A549 (cell line): ENCODE measurements at regions not wholly inside any gene's neighbourhood (a gene's known extent, or its start where the extent isn't known, plus 50 kb on each side); places are given as distances from the start of the nearest gene placed in this dataset.

Experiments used
- ATAC-seq, 2 experiments: fragments of 200-7000 bp in 1 of 2; fragments of >200 bp in 1 of 2; cut with Nextera tagmentation in 1 of 2; cut with Tn5 transposase in 1 of 2; 3 replicates each; pipeline versions ENCODE4 v1.8.0 to v1.9.1; 2018 to 2020; ENCODE audit warnings: mild to moderate bottlenecking in 1 of 2, moderate library complexity in 1 of 2
- CTCF ChIA-PET: fragments of 300-600 bp; sonication (Branson Sonifier 250); formaldehyde crosslinking; extraction: SDS; loops from one replicate; lab custom pipeline; 2021; ENCODE audit warnings: antibody characterized with exemption, inconsistent platforms; lab: Yijun Ruan, JAX
- POLR2A ChIA-PET: fragments of 350-600 bp; formaldehyde crosslinking; extraction: SDS; loops from one replicate; lab custom pipeline; 2021; ENCODE audit warnings: antibody characterized with exemption, inconsistent platforms; lab: Yijun Ruan, JAX
- DNase-seq, 2 experiments: peaks; one replicate each; pipeline versions ENCODE4 v3.0.0 to v3.0.0-alpha.2; 2011 to 2016; ENCODE audit warnings: low read depth in 1 of 2, low spot score in 1 of 2
- FAIRE-seq: peaks from 2 replicates; lab custom pipeline; 2011; peaks lifted over from hg19 to GRCh38; lab: Jason Lieb, UNC
- H3K27ac ChIP-seq, 2 experiments: fragments of >200 bp; sonication (Bioruptor Twin); formaldehyde crosslinking; 3 replicates each; pipeline ENCODE4 v1.5.1; 2016 to 2017
- H3K4me1 ChIP-seq: fragments of >200 bp; sonication (Bioruptor Twin); formaldehyde crosslinking; 3 replicates; pipeline ENCODE4 v1.6.1; 2016
- H3K4me2 ChIP-seq: fragments of >200 bp; sonication (Bioruptor Twin); formaldehyde crosslinking; 3 replicates; pipeline ENCODE4 v1.6.1; 2016
- H3K4me3 ChIP-seq: fragments of >200 bp; sonication (Bioruptor Twin); formaldehyde crosslinking; 3 replicates; pipeline ENCODE4 v1.5.1; 2016
- H3K9me3 ChIP-seq: fragments of >200 bp; sonication (Bioruptor Twin); formaldehyde crosslinking; 3 replicates; pipeline ENCODE4 v1.6.1; 2016
- ATOH8 ChIP-seq: fragments of 250-450 bp; sonication (Bioruptor Pico); IDR thresholded peaks from 2 replicates; pipeline ENCODE4 v1.5.0; 2020; ENCODE audit warnings: low read depth, mild to moderate bottlenecking, moderate library complexity
- BHLHE40 ChIP-seq: IDR thresholded peaks from 2 replicates; pipeline ENCODE4 v1.6.1; 2012; ENCODE audit warnings: low read depth, low read length, inconsistent platforms
- CBX2 ChIP-seq: fragments of 200-600 bp; sonication (generic); IDR thresholded peaks from 2 replicates; pipeline ENCODE4 v1.6.1; 2016; ENCODE audit warnings: low read depth, mild to moderate bottlenecking, borderline replicate concordance
- CEBPB ChIP-seq, 2 experiments: fragments of >200 bp in 1 of 2; sonication (Bioruptor Twin) in 1 of 2; formaldehyde crosslinking in 1 of 2; IDR thresholded peaks; 2 replicates each; pipeline ENCODE4 v1.6.1; 2012 to 2016
- CHD4 ChIP-seq: fragments of 200-600 bp; sonication (generic); IDR thresholded peaks from 2 replicates; pipeline ENCODE4 v1.6.1; 2016; ENCODE audit warnings: antibody characterized with exemption, mild to moderate bottlenecking, borderline replicate concordance
- ELK1 ChIP-seq: fragments of 150-350 bp; IDR thresholded peaks from 2 replicates; pipeline ENCODE4 v1.6.1; 2014; ENCODE audit warnings: low read depth, mild to moderate bottlenecking, low read length
- ESRRA ChIP-seq: fragments of 150-350 bp; IDR thresholded peaks from 2 replicates; pipeline ENCODE4 v1.6.1; 2014; ENCODE audit warnings: mild to moderate bottlenecking, low read length, borderline replicate concordance
- FOSB ChIP-seq: fragments of 250-450 bp; sonication (Bioruptor Pico); IDR thresholded peaks from 2 replicates; pipeline ENCODE4 v1.5.0; 2020; ENCODE audit warnings: mild to moderate bottlenecking, moderate library complexity
- FOSL2 ChIP-seq, 2 experiments: fragments of 450-650 bp in 1 of 2; fragments of >200 bp in 1 of 2; sonication (Bioruptor Twin) in 1 of 2; formaldehyde crosslinking; IDR thresholded peaks; 2 replicates each; pipeline versions ENCODE4 v1.5.0 to v1.6.1; 2016 to 2020; ENCODE audit warnings: mild to moderate bottlenecking in 1 of 2, moderate library complexity in 1 of 2
- FOXS1 ChIP-seq: fragments of 250-450 bp; sonication (Bioruptor Pico); IDR thresholded peaks from 2 replicates; pipeline ENCODE4 v1.5.0; 2020; ENCODE audit warnings: mild to moderate bottlenecking, moderate library complexity
- HDAC2 ChIP-seq: fragments of 200-600 bp; sonication (generic); IDR thresholded peaks from 2 replicates; pipeline ENCODE4 v1.6.1; 2016
- HES2 ChIP-seq: fragments of >200 bp; sonication (Bioruptor Twin); formaldehyde crosslinking; IDR thresholded peaks from 2 replicates; pipeline ENCODE4 v1.6.1; 2016
- HEYL ChIP-seq: fragments of 250-450 bp; sonication (Bioruptor Pico); IDR thresholded peaks from 2 replicates; pipeline ENCODE4 v1.8.0; 2021; ENCODE audit warnings: mild to moderate bottlenecking, moderate library complexity
- HOXB5 ChIP-seq: fragments of 250-450 bp; sonication (Bioruptor Pico); IDR thresholded peaks from 2 replicates; pipeline ENCODE4 v1.5.0; 2020; ENCODE audit warnings: mild to moderate bottlenecking, moderate library complexity
- JUN ChIP-seq, 2 experiments: fragments of >200 bp; sonication (Bioruptor Twin); formaldehyde crosslinking; IDR thresholded peaks; 2 replicates in 1 of 2; 3 replicates in 1 of 2; pipeline ENCODE4 v1.6.1; 2016 to 2017
- KDM1A ChIP-seq: fragments of 200-600 bp; sonication (generic); IDR thresholded peaks from 2 replicates; pipeline ENCODE4 v1.6.1; 2016; ENCODE audit warnings: low read depth, mild to moderate bottlenecking
- MAFK ChIP-seq: fragments of 450-650 bp; IDR thresholded peaks from 2 replicates; pipeline ENCODE4 v1.6.1; 2014; ENCODE audit not compliant: partially characterized antibody
- MAZ ChIP-seq: fragments of 150-350 bp; IDR thresholded peaks from 2 replicates; pipeline ENCODE4 v1.6.1; 2014; ENCODE audit warnings: antibody characterized with exemption, low read depth, low read length, borderline replicate concordance
- MYC ChIP-seq: IDR thresholded peaks from 2 replicates; pipeline ENCODE4 v1.6.1; 2012; ENCODE audit warnings: mild to moderate bottlenecking, inconsistent platforms, low read length, improper control_type of control experiment, borderline replicate concordance
- NFE2L2 ChIP-seq: fragments of 150-350 bp; conservative IDR thresholded peaks from 2 replicates; pipeline ENCODE4 v1.6.1; 2014; ENCODE audit warnings: low read length
- PHF8 ChIP-seq: fragments of 200-600 bp; sonication (generic); IDR thresholded peaks from 2 replicates; pipeline ENCODE4 v1.6.1; 2016; ENCODE audit warnings: low read depth, mild to moderate bottlenecking, antibody characterized with exemption, moderate library complexity, borderline replicate concordance
- POLR2A ChIP-seq: IDR thresholded peaks from 2 replicates; pipeline ENCODE4 v1.6.1; 2012; ENCODE audit warnings: mild to moderate bottlenecking, low read length
- SMC3 ChIP-seq: fragments of >200 bp; sonication (Bioruptor Twin); formaldehyde crosslinking; IDR thresholded peaks from 3 replicates; pipeline ENCODE4 v1.6.1; 2018; ENCODE audit warnings: inconsistent platforms
- SREBF2 ChIP-seq: fragments of 450-650 bp; IDR thresholded peaks from 2 replicates; pipeline ENCODE4 v1.6.1; 2014; ENCODE audit warnings: mild to moderate bottlenecking, moderate library complexity
- TFCP2L1 ChIP-seq: fragments of 250-450 bp; sonication (Bioruptor Pico); IDR thresholded peaks from 2 replicates; pipeline ENCODE4 v1.5.0; 2021; ENCODE audit warnings: mild to moderate bottlenecking
- ZC3H11A ChIP-seq: fragments of 450-650 bp; IDR thresholded peaks from 2 replicates; pipeline ENCODE4 v1.6.1; 2014; ENCODE audit warnings: antibody characterized with exemption, mild to moderate bottlenecking
- ZNF302 ChIP-seq: fragments of 250-450 bp; sonication (Bioruptor Pico); IDR thresholded peaks from 2 replicates; pipeline ENCODE4 v1.9.0; 2021; ENCODE audit warnings: inconsistent platforms, mild to moderate bottlenecking, moderate library complexity
- WGBS: methylation state at CpG from one replicate; pipeline ENCODE4 v1.1.6; 2017; ENCODE audit errors: missing lambda C conversion rate; 5-methylcytosine and 5-hydroxymethylcytosine counted together
- TF ChIP-seq, protein P1 (sequence below): IDR thresholded peaks from 2 replicates; pipeline ENCODE4 v1.6.1; 2012; ENCODE audit warnings: low read depth, borderline replicate concordance
- TF ChIP-seq, protein P2 (sequence below): fragments of 200-600 bp; sonication (generic); IDR thresholded peaks from 2 replicates; pipeline ENCODE4 v1.6.1; 2016; ENCODE audit warnings: antibody characterized with exemption, mild to moderate bottlenecking, moderate library complexity

- Histone ChIP-seq H3K27ac (no peak overlapping the region), H3K4me3 (no peak overlapping the region), H3K9me3 (no peaks in the 10 kb centered on the region), H3K4me2 (no peak overlapping the region), H3K4me1 (no peaks in the 10 kb centered on the region)
- POLR2A ChIA-PET: no interaction called here
- TF ChIP-seq ZNF302 (no peak), FOXS1 (no peak), MAZ (no peak), MAFK (no peak), CHD4 (no peak), CBX2 (no peak), HEYL (no peak), ESRRA (no peak), FOSL2 (IDR thresholded peaks at IDR 0.05) (no peak), FOSL2 (CRISPR knock-in tag; IDR thresholded peaks at IDR 0.05) (no peak), SREBF2 (no peak), BHLHE40 (no peak), JUN (IDR thresholded peaks at IDR 0.05) (no peak), ZC3H11A (no peak), FOSB (CRISPR knock-in tag) (no peak), ELK1 (no peak)
- TF ChIP-seq, protein P1, sequence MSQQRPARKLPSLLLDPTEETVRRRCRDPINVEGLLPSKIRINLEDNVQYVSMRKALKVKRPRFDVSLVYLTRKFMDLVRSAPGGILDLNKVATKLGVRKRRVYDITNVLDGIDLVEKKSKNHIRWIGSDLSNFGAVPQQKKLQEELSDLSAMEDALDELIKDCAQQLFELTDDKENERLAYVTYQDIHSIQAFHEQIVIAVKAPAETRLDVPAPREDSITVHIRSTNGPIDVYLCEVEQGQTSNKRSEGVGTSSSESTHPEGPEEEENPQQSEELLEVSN: no peak
- WGBS: 50% methylated on average over 3 of the region's 7 CpGs
- ATAC-seq (no peak), FAIRE-seq (no peak), DNase-seq (no peak)
- CTCF ChIA-PET: no interaction called here
Observed at GRCh38 chr18:75344615-75345014, 82.9 kb downstream of the SMIM21 start.

DNA sequence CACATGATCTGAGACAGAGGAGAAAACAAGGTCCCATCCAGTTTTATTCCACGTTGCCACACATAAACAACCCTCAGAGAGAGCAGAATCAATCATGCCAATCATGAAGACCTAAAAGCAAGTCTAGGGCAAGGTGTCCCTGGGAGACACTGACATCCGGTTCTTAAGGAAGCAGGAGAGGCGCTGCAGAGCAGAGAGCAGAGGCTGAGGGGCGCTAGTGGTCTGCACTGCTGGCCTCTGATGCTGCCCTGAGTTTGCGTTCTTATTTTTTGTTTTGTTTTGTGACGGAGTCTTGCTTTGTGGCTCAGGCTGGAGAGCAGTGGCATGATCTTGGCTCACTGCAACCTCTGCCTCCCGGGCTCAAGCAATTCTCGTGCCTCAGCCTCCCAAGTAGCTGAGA, 83.3 kb downstream of the SMIM21 start:
- Histone ChIP-seq H3K4me3 (no peak overlapping the region), H3K4me1 (no peaks in the 10 kb centered on the region), H3K9me3 (no peaks in the 10 kb centered on the region), H3K4me2 (no peak overlapping the region), H3K27ac (no peak overlapping the region)
- POLR2A ChIA-PET: no interaction called here
- no peak for DNase-seq
- FAIRE-seq: no peak
- WGBS: 60% methylated on average over 8 of the region's 8 CpGs
- no peak for TF ChIP-seq MAZ
- TF ChIP-seq POLR2A: no peak
- TF ChIP-seq HOXB5 (CRISPR knock-in tag): no peak
- no peak for TF ChIP-seq ELK1
- TF ChIP-seq NFE2L2: no peak
- TF ChIP-seq SMC3: no peak
- no peak for TF ChIP-seq MYC
- TF ChIP-seq CEBPB (IDR thresholded peaks at IDR 0.05): no peak
- TF ChIP-seq KDM1A: no peak
- TF ChIP-seq HDAC2: no peak
- no peak for TF ChIP-seq ATOH8 (CRISPR knock-in tag)
- no peak for TF ChIP-seq HES2
- no peak for TF ChIP-seq SREBF2
- TF ChIP-seq TFCP2L1 (CRISPR knock-in tag): no peak
- no peak for TF ChIP-seq HEYL
- TF ChIP-seq, protein P2, sequence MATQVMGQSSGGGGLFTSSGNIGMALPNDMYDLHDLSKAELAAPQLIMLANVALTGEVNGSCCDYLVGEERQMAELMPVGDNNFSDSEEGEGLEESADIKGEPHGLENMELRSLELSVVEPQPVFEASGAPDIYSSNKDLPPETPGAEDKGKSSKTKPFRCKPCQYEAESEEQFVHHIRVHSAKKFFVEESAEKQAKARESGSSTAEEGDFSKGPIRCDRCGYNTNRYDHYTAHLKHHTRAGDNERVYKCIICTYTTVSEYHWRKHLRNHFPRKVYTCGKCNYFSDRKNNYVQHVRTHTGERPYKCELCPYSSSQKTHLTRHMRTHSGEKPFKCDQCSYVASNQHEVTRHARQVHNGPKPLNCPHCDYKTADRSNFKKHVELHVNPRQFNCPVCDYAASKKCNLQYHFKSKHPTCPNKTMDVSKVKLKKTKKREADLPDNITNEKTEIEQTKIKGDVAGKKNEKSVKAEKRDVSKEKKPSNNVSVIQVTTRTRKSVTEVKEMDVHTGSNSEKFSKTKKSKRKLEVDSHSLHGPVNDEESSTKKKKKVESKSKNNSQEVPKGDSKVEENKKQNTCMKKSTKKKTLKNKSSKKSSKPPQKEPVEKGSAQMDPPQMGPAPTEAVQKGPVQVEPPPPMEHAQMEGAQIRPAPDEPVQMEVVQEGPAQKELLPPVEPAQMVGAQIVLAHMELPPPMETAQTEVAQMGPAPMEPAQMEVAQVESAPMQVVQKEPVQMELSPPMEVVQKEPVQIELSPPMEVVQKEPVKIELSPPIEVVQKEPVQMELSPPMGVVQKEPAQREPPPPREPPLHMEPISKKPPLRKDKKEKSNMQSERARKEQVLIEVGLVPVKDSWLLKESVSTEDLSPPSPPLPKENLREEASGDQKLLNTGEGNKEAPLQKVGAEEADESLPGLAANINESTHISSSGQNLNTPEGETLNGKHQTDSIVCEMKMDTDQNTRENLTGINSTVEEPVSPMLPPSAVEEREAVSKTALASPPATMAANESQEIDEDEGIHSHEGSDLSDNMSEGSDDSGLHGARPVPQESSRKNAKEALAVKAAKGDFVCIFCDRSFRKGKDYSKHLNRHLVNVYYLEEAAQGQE: no peak
- TF ChIP-seq PHF8: no peak
- CTCF ChIA-PET: no interaction called here
- no peak for ATAC-seq
